Renal pelvis (tissue), 1 donor: ENCODE measurements at regions not wholly inside any gene's neighbourhood (a gene's known extent, or its start where the extent isn't known, plus 50 kb on each side); places are given as distances from the start of the nearest gene placed in this dataset.

ENCODE experiments used
- DNase-seq: peaks from one replicate; pipeline ENCODE4 v3.0.0-alpha.2; 2013

- DNase-seq, result no peak
These were observed 144.0 kb upstream of the CIBAR2 start for GRCh38 chr16:85256190-85256739.

DNA sequence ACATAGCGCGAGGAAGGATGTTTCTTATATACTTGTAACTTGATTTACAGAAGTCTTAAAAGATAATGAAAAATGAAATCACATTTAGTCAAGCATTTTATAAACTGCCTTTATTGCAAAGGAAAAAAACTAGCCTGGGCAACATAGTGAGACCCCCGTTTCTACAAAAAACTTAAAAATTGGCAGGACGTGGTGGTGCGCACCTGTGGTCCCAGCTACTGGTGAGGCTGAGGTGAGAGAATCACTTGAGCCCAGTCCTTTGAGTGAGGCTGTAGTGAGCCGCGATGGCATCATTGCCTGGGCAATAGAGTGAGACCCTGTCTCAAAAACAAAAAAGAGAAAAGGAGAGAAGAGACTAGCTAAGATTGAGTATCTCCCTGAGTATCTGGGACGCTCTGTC is 145.2 kb upstream of the CIBAR2 start:
- no peak for DNase-seq

DNA sequence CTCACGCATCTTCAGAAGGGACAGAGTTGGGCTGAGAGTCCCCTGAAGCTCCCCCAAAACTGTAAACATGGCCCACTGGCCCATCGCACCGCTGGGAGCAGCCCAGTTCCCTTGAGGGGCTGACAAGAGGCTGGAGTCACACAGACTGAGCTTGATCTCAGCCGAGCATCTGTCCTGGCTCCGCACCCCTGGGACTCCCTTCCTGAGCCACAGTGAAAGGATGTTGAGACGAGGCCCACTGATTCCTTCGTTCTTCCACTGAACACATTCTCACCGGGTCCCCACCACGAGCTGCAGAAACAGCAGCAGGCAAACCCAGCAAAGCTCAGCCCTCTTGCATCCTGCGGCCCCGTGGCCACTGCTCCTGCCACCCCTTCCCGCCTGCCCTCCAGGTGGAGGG is 145.9 kb upstream of the CIBAR2 start:
- DNase-seq, result no peak

DNA sequence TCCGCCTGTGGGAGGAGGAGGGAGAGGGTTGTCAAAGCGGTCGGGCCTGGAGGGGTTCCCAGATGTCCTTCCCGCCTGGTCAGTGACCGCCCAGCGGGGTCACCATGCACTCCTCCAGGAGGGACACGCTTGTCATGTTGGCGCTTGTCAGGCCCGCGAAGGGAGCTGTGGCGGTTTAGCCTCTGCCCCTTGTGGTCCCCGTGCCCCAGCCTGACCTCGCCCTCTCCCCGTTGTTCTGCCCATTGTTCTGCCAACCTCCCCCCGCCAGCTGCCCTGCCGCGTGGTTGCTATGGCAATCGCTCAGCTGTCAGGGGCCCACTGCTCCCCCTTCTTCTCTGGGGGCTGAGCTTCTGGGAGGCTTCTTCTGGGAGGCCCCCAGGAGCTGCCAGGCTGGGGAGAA is 146.4 kb upstream of the CIBAR2 start:
- no peak for DNase-seq

DNA sequence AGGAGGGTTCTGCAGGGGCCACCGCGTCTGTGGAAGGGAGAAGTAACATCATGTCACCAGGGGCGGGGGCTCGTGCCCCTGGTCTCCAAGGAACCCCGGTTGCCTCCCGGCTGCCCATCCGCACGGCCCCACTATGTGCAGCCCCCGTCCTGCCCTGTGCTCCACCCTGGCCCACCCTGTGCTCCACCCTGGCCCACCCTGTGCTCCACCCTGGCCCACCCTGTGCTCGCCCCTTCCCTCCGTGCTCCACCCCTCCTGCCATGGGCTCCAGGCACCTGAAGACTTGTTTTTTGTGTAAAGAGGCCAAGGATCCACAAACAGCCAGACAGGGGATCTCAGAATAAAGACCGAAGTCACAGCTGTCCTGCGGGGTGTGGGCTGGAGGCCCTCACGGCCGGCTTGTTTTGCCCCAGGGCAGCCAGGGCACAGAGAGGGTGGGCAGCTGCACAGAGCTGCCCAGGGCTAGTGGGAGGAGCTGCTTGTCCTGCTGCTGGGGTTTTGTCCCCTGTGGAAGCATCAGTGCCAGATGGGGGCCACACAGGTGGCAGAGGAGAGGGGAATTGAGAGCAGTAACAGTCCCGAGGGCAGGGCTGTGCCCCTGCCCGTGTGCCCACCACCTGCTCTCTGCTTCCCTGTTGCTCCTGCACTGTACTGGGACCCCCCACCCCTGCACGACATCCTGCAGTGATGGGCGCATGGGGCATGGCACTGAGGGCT is 147.0 kb upstream of the CIBAR2 start:
- no peak for DNase-seq

DNA sequence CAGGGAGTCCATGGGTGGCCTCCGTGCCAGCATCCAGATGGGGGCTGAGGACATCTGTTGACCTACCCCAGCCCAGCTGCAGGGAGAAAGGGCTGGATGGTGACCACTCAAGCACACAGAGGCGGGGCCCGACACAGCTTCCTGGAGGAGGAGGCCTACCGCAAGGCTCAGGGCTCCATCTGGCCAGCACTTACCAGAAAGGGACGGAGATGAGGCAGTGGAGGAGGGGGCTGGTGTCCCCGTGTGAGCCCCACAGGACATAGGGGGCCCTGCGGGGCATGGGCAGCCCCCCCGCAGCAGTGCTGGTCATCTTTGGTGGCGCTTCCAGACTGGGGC is 147.5 kb upstream of the CIBAR2 start:
- DNase-seq, result no peak

DNA sequence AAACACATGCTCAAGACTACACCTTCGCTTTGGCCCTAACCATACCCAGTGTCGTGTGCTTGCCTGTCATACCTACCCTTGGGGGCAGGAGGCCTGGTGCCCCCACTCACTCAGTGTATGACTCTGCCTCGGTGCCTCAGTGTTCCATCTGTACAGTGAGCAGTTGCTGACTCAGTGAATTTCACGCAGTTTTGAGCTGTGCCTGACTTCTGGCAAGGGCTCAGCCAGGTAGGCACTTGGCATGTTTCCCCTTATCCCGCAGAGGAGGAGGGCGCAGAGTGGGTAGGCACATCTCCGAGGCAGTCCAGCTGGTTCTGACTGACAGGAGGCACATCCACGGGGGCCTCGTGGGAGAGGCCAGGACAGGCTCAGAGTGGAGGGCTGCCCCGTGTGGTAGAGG is 148.9 kb upstream of the CIBAR2 start:
- DNase-seq, result no peak

DNA sequence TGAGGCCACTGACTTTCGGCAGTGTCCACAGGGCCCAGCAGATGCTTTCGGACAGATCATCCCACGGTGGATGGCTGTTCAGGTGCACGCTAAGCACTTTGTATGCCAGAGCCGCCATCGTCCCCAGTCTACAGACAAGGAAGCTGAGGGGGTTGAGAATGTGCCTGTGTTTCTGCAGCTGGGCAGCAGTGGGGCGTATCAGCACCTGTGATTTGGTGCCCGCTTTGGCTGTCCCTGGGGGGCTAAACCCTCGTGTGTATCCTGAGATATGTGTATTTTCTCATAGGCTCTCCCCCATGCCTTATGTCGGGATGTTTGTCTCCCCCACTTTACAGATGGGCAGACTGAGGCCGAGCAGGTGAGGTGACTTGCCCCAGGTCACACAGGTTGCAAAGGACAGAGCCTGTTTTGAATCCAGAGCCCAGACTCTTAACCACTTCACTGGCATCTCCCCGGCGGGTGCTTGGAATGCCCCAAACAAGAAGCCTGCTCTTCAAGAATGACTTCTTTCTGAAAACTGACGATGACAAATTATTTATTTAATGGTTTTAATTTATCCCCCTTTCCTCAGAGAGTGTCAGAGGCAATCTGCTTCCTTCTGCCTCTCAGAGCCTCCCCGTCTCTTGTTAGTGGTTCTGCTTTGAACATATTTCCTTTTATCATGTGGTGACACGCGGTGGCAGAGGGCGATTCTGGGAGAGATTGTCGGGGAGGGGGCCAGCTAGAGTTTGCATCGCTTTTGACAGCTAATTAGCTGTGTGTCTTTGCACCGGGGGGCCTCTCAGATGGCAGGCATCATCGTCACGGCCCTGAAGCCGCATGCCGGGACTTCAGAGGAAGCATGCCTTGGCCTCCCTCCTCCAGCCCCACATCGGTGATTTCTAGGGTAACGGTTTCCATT is 149.6 kb upstream of the CIBAR2 start:
- DNase-seq, result no peak

DNA sequence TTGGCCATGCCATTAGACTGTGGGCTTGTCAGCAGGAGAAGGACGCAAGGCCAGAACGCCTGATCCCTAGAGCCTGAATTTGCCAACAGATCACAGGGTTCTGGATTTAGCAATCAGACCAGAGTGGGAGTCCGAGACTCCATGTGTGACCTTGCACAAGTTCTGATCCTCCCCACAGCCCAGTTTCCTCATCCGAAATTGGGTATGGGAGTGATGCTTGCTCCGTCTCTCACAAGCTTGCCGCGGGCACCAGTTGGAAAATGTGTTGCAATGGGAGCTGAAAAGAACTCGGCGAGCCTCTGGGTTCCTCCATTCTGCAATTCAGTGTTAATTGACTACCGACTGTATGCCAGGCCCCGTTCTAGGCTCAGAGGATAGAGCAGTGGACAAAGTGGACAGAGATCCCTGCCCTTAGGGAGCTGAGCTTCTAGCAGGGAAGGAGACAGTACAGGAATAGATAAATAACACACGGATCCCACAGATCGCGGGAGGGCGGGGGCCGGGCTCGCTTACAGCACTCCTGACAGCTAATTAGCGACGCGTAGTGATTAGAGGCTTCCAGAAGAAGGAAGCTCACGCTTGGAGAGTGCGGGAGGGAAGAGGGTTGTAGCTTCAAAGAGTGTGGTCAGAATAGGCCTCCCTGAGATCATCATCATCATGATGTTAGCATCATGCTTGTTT is 150.4 kb upstream of the CIBAR2 start:
- no peak for DNase-seq

- no peak for DNase-seq
These were observed 150.9 kb upstream of the CIBAR2 start for GRCh38 chr16:85263239-85263585.

DNA sequence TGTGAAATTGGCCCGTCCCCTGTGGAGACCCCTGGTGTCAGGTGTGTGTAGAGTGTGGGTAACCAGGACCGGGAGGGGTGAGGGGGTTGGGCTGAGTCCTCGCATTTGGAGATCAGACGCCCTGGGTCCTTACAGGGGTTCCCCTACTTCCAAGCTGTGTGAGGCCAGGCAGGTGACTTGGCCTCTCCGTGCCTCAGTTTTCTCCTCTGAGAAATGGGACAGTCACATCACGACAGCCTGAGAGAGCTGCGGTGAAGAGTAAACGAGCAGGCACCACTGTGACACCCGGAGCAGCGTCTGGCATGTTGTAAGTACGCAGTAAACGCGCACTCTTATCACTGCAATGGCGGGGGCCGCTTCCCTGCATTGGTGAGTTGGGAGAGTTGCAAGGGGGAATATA is 152.5 kb upstream of the CIBAR2 start:
- no peak for DNase-seq

DNA sequence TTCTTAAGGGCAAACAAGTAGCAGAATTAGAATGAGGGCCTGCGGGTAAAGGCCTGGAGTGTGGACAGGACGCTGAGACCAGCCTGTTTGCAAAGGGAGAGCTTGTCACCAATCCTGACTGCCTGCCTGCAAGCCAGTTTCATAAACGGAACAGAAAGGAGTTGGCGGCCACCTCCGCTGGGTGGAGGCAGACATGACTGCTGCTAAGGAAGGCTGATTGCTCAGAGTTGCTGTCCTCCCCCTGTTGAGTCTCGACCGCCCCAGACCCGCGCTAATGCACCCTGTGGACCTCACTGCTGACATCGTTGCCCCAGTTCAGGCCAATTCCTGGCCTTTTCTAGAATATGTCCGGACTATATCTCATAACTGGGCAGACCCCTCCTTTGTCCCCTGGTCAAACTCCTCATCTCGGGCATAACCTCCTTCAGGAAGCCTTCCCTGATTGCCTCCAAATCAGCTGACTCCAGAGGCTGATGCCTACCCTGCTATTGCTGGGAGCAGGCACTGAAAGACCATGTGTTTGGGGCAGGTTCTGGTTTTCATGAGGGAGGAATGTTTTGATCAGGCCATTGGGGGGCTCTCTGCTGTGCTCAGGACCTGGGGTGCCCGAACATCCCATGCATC is 153.0 kb upstream of the CIBAR2 start:
- DNase-seq, result no peak

DNA sequence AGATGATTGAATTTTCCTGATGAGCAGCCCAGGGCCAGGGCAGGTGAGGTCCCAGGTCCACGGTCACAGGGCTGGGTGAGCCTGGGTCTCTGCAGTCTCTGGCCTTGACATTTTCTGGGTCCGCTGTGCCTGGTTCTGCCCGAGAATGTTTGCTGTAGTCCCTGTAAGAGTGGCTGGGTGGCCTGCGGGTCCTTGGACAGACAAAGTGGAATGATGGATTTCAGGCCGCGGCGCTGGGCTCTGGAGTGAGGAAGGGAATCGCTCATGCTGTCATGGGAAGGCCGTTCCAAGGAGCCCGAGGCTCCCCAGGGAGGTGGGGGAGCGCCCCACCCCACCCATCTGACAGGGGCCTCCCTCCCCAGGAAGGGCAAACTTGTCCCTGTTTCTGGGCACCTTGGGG is 153.5 kb upstream of the CIBAR2 start:
- DNase-seq, result no peak

- DNase-seq, result no peak
These were observed 154.6 kb upstream of the CIBAR2 start for GRCh38 chr16:85266857-85267256.

- no peak for DNase-seq
These were observed 155.2 kb upstream of the CIBAR2 start for GRCh38 chr16:85267414-85267945.

- no peak for DNase-seq
These were observed 156.9 kb upstream of the CIBAR2 start for GRCh38 chr16:85269165-85269564.

DNA sequence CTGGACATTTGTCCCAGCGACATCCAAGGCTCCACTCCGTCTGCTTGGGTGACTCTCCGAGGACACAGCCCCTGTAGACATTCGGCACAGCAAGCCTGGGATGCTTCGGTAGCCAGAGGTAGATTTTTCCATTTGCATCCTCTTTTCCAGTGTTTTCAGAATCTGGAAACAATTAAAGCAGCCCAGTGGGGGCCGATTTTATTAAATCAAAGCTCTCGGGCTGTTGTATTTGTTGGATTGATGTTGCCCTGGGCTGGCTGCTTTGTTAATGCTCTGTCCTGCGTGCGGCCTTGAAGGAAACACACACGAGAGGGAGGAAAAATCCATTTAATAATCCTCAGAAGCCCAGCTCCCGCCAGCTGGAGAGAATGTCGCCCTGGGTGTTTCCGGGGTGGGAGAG is 158.1 kb upstream of the CIBAR2 start:
- DNase-seq, result no peak

DNA sequence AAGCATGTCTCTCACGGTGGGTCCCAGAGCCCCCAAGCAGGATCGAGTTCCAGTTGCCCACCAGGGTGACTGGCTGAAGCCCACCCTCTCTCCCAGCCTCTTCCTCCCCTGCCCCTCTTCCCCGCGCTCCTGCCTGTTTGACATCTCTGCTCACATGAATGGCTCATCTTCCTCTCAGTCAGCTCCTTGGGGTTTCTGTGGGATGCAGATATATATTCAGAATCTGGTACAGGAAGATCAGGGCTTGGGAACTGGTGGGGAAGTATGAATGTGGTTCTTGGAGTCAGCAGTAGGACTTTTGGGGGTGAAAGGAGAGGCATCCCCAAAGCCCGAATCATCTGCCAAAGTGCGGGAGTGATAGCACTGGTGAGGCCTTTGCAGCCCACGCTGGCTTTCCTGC is 158.9 kb upstream of the CIBAR2 start:
- no peak for DNase-seq

- DNase-seq, result no peak
These were observed 161.0 kb upstream of the CIBAR2 start for GRCh38 chr16:85273293-85273692.

GRCh38 chr16:85274501-85274900 is 162.2 kb upstream of the CIBAR2 start:
- no peak for DNase-seq

- DNase-seq, result no peak
These were observed 162.7 kb upstream of the CIBAR2 start for GRCh38 chr16:85274924-85275323.
